ENCODE measurements at regions not wholly inside any gene's neighbourhood (a gene's known extent, or its start where the extent isn't known, plus 50 kb on each side); places are given as distances from the start of the nearest gene placed in this dataset.

DNA sequence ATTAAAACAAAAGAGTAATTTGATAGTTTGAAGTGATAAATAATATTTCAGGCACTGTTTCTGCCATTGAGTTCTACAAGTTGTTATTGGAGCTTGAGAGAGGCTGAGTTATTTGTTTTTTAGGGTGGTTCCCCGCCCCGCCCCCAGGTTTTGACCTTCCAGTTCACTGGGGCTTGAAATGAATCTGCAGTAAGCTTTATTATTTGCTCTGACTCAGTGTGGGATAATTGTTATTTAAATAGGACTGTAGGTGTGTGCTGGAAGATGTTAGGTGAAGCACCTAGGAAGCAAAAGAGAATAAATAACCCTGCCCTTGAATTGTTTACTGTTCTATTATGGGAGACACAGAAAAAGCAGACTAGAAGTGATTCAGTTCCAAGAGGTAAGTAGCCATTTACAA is 81.2 kb upstream of the KCNIP4 start:
- DNase-seq: no peak

GRCh38 chr4:22021106-22021505 is 72.5 kb upstream of the KCNIP4 start:
- DNase-seq: no peak

GRCh38 chr4:22020129-22020528 is 71.6 kb upstream of the KCNIP4 start:
- DNase-seq: no peak

DNA sequence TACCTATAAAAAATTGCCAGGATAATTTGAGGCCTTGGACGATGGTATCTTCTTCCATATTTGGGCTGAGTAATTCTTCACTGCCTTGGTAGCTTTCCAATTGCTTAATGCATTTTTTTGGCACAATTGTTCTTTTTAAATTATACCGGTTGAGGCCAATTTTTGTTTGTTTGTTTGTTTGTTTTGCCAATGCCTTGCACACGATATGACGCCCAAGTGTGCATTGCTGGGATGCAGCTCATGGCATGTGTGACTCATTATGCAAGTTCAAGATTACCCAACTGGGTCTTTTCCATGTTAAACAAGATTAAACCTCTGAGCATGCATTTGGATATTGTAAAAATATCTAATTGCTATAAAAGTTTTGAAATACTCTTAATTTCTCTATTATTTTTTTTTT is 71.1 kb upstream of the KCNIP4 start:
- DNase-seq: no peak

DNA sequence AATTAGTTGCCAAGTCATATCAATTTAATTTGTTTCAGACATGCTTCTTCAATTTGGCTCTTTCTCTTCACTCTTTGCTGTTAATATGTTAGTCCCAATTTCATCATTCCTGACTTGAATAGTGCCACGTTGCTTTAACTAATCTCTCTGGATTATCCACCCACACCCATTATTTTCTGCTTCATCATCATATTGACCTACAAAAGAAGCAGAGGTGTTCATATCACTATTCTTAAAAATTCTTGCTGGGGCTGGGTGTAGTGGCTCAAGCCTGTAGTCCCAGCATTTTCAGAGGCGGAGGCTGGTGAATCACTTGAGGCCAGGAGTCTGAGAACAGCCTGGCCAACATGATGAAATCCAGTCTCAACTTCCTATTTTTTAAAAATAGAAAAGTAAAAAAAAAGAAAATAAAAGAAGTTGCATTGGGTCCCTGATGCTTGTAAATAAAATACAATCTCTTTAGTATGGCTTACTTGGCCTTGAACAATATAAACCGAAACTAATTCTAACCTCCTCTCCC is 65.7 kb upstream of the KCNIP4 start:
- no peak for DNase-seq

GRCh38 chr4:22003878-22004277 is 55.3 kb upstream of the KCNIP4 start:
- DNase-seq: no peak
